Trophoblast cell (in vitro differentiated cells and primary cell): ENCODE measurements at regions not wholly inside any gene's neighbourhood (a gene's known extent, or its start where the extent isn't known, plus 50 kb on each side); places are given as distances from the start of the nearest gene placed in this dataset.
"Not testable (repeated sequence)": the region's sequence is repeated elsewhere in the genome, so short reads cannot be mapped to it uniquely, and the experiment has no call there.

Source experiments
- DNase-seq, 2 donors: peaks; one replicate each; pipeline ENCODE4 v3.0.0-alpha.2; 2016
- H2AFZ ChIP-seq: 2 replicates; pipeline ENCODE4 v1.6.1; 2013; ENCODE audit warnings: low read length, moderate library complexity, mild to moderate bottlenecking; ENCODE audit not compliant: insufficient read depth, poor library complexity
- H2AK5ac ChIP-seq: 2 replicates; pipeline ENCODE4 v1.6.1; 2013; ENCODE audit warnings: mild to moderate bottlenecking, low read length
- H2BK120ac ChIP-seq: 2 replicates; pipeline ENCODE4 v1.6.1; 2013; ENCODE audit warnings: low read length, mild to moderate bottlenecking, moderate library complexity; ENCODE audit not compliant: insufficient read depth, poor library complexity
- H2BK12ac ChIP-seq: 2 replicates; pipeline ENCODE4 v1.6.1; 2013; ENCODE audit warnings: mild to moderate bottlenecking, low read length, moderate library complexity
- H2BK5ac ChIP-seq: 2 replicates; pipeline ENCODE4 v1.6.1; 2013; ENCODE audit warnings: low read length, low read depth, moderate library complexity, mild to moderate bottlenecking; ENCODE audit not compliant: poor library complexity
- H3K14ac ChIP-seq: 2 replicates; pipeline ENCODE4 v1.6.1; 2013; ENCODE audit warnings: mild to moderate bottlenecking, low read length
- H3K18ac ChIP-seq: 2 replicates; pipeline ENCODE4 v1.6.1; 2013; ENCODE audit warnings: mild to moderate bottlenecking, low read length
- H3K23ac ChIP-seq: 2 replicates; pipeline ENCODE4 v1.6.1; 2013; ENCODE audit warnings: low read length
- H3K27ac ChIP-seq: 2 replicates; pipeline ENCODE4 v1.5.1; 2013; ENCODE audit warnings: low read depth, mild to moderate bottlenecking, inconsistent platforms, low read length, moderate library complexity
- H3K27me3 ChIP-seq: 2 replicates; pipeline ENCODE4 v1.6.1; 2013; ENCODE audit warnings: inconsistent platforms, mild to moderate bottlenecking, low read length, moderate library complexity; ENCODE audit not compliant: insufficient read depth
- H3K36me3 ChIP-seq, 2 experiments: 1 replicate in 1 of 2; 2 replicates in 1 of 2; pipeline ENCODE4 v1.6.1; 2013; ENCODE audit warnings: low read length in 2 of 2, mild to moderate bottlenecking in 2 of 2, moderate library complexity in 1 of 2; ENCODE audit not compliant: insufficient read depth in 2 of 2, control insufficient read depth in 1 of 2
- H3K4ac ChIP-seq: 2 replicates; pipeline ENCODE4 v1.6.1; 2013; ENCODE audit warnings: low read depth, mild to moderate bottlenecking, low read length, moderate library complexity
- H3K4me1 ChIP-seq, 2 experiments: 1 replicate in 1 of 2; 2 replicates in 1 of 2; pipeline ENCODE4 v1.6.1; 2013; ENCODE audit warnings: low read length in 2 of 2, mild to moderate bottlenecking in 2 of 2, moderate library complexity in 1 of 2; ENCODE audit not compliant: insufficient read depth in 2 of 2, control insufficient read depth in 1 of 2
- H3K4me2 ChIP-seq: 2 replicates; pipeline ENCODE4 v1.6.1; 2013; ENCODE audit warnings: inconsistent platforms, mild to moderate bottlenecking, low read length, moderate library complexity
- H3K4me3 ChIP-seq: 2 replicates; pipeline ENCODE4 v1.5.1; 2013; ENCODE audit warnings: mild to moderate bottlenecking, low read depth, low read length, inconsistent platforms
- H3K79me1 ChIP-seq: one replicate; pipeline ENCODE4 v1.6.1; 2013; ENCODE audit warnings: low read length
- H3K79me2 ChIP-seq: 2 replicates; pipeline ENCODE4 v1.6.1; 2013; ENCODE audit warnings: low read length, mild to moderate bottlenecking; ENCODE audit not compliant: control insufficient read depth, insufficient read depth, poor library complexity
- H3K9ac ChIP-seq: 2 replicates; pipeline ENCODE4 v1.6.1; 2013; ENCODE audit warnings: mild to moderate bottlenecking, low read length
- H3K9me3 ChIP-seq: 2 replicates; pipeline ENCODE4 v1.6.1; 2013; ENCODE audit warnings: low read depth, mild to moderate bottlenecking, control low read depth, inconsistent platforms, low read length; ENCODE audit not compliant: insufficient read depth
- H4K12ac ChIP-seq: 2 replicates; pipeline ENCODE4 v1.6.1; 2013; ENCODE audit warnings: low read depth, mild to moderate bottlenecking, low read length, moderate library complexity
- H4K8ac ChIP-seq: 2 replicates; pipeline ENCODE4 v1.6.1; 2013; ENCODE audit warnings: low read depth, mild to moderate bottlenecking, low read length, moderate library complexity
- H4K91ac ChIP-seq: one replicate; pipeline ENCODE4 v1.6.1; 2013; ENCODE audit warnings: low read depth, mild to moderate bottlenecking, low read length, moderate library complexity
- WGBS: extraction: QIAGEN DNeasy Blood & Tissue Kit; methylation state at CpG from one replicate; pipeline ENCODE4 v1.1.7; 2013; ENCODE audit warnings: missing lambda C conversion rate; ENCODE audit not compliant: insufficient read length, insufficient coverage; ENCODE audit errors: extremely low coverage; 5-methylcytosine and 5-hydroxymethylcytosine counted together

DNA sequence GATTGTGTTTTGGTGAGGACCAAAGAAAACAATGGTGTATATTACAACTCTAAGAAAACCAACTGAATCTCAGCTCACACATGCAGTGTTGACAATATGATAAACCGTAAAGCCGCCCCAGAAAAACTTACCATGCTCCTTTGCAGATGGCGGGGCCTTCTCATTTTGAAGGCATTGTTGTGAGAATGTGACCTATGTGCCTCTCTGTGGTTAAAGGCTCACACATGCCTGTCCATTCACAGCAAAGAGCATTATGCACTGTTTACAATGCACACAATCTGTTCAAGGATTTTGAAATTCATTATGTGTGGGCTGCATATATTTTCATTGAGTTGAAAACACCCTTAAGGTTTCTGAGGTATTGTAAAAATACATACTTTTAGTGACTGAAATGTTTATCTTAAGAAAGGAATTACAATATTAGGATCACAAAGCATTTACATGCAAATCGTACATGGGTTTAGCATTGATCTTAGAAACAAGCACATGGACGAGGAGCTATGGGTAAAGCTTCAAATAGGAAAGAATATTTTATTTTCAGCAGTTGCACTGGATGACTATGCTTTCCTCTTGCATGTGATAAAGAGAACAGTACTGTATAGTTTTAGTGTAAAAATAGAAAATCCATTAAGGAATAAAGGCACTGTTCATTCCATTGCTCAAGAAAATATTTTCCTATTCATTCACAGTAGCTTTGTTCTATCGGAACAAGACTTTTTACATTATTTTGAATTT lies 334.3 kb downstream of the ARL4A start:
- Histone ChIP-seq H3K79me2 (no peaks in the 10 kb centered on the region), H3K4me2 (no peak overlapping the region), H4K8ac (no peak overlapping the region), H3K14ac (no peak overlapping the region), H2BK120ac (no peak overlapping the region), H4K91ac (no peak overlapping the region), H3K9ac (no peak overlapping the region), H3K9me3 (no peaks in the 10 kb centered on the region), H2BK12ac (no peak overlapping the region), H3K27ac (no peak overlapping the region), H4K12ac (no peak overlapping the region), H3K36me3 (no peaks in the 10 kb centered on the region), H2AK5ac (no peak overlapping the region), H3K79me1 (peaks cover 1% of the 10 kb centered on the region), H2BK5ac (no peak overlapping the region), H3K4me3 (no peak overlapping the region), H3K27me3 (no peaks in the 10 kb centered on the region), H3K23ac (no peak overlapping the region), H3K18ac (no peak overlapping the region), H3K4ac (no peak overlapping the region), H3K4me1 (peaks cover 0 to 4% of the 10 kb centered on the region in 2 experiments), H2AFZ (no peak overlapping the region)
- WGBS, result no CpG with 5 or more reads among the region's 6 CpGs
- no peak for DNase-seq

GRCh38 chr7:13024121-13024674 lies 336.8 kb downstream of the ARL4A start:
- no CpG with 5 or more reads among the region's 1 CpG for WGBS
- no peaks in the 10 kb centered on the region for H3K9me3 ChIP-seq
- H3K18ac ChIP-seq, result no peak overlapping the region

GRCh38 chr7:13025043-13025442 lies 337.6 kb downstream of the ARL4A start:
- H4K91ac ChIP-seq, H3K18ac ChIP-seq, H3K4ac ChIP-seq, H3K4me2 ChIP-seq, H2BK5ac ChIP-seq, H2AK5ac ChIP-seq, H3K4me3 ChIP-seq, H2BK12ac ChIP-seq, H3K79me2 ChIP-seq, H3K36me3 ChIP-seq, H4K8ac ChIP-seq, H3K27ac ChIP-seq, H3K9me3 ChIP-seq, H4K12ac ChIP-seq, H3K14ac ChIP-seq, H2BK120ac ChIP-seq, H3K4me1 ChIP-seq, H3K79me1 ChIP-seq, H2AFZ ChIP-seq, H3K9ac ChIP-seq, H3K23ac ChIP-seq, H3K27me3 ChIP-seq, DNase-seq: not testable (repeated sequence)
- whole genome bisulfite sequencing, result no CpG with 5 or more reads among the region's 3 CpGs

More at GRCh38 chr7:13024121-13024674, 336.8 kb downstream of the ARL4A start:
- no peak overlapping the region for H2BK12ac ChIP-seq
- H2AK5ac ChIP-seq, result no peak overlapping the region
- H3K79me1 ChIP-seq, result no peaks in the 10 kb centered on the region
- H4K8ac ChIP-seq, result no peak overlapping the region
- no peak overlapping the region for H2AFZ ChIP-seq
- H3K4me1 ChIP-seq, result no peaks in the 10 kb centered on the region
- no peak overlapping the region for H3K4me3 ChIP-seq
- no peak overlapping the region for H3K4ac ChIP-seq
- no peak overlapping the region for H3K4me2 ChIP-seq
- H3K14ac ChIP-seq, result no peak overlapping the region
- no peaks in the 10 kb centered on the region for H3K36me3 ChIP-seq
- no peaks in the 10 kb centered on the region for H3K79me2 ChIP-seq
- no peak overlapping the region for H3K27ac ChIP-seq
- no peak for DNase-seq
- no peaks in the 10 kb centered on the region for H3K27me3 ChIP-seq
- no peak overlapping the region for H2BK5ac ChIP-seq
- no peak overlapping the region for H3K9ac ChIP-seq
- no peak overlapping the region for H4K91ac ChIP-seq
- no peak overlapping the region for H3K23ac ChIP-seq
- no peak overlapping the region for H4K12ac ChIP-seq
- no peak overlapping the region for H2BK120ac ChIP-seq

DNA sequence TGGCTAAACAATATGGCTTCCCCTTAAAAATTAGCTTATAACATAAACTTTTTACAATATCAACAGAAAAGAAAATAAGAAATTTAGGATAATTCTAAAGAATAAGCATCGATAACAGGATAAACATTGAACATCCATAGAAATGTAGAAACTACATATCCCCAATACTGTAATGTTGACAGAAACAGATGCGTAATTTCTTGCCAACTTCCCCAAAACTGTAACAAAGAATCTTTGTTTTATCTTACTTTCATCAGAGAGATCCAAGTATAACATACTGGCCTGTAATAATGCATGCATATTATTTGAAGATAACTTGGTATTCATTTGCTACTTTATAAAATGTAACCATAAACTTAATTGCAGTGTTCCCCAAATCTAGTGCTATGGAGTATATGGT lies 339.9 kb downstream of the ARL4A start:
- Histone ChIP-seq H3K14ac (no peak overlapping the region), H2BK5ac (no peak overlapping the region), H3K36me3 (no peaks in the 10 kb centered on the region), H2AK5ac (no peak overlapping the region), H2AFZ (no peak overlapping the region), H3K27ac (no peak overlapping the region), H3K4me1 (no peaks in the 10 kb centered on the region), H4K8ac (no peak overlapping the region), H2BK12ac (no peak overlapping the region), H3K79me1 (no peaks in the 10 kb centered on the region), H3K4ac (no peak overlapping the region), H3K4me2 (no peak overlapping the region), H2BK120ac (no peak overlapping the region), H3K79me2 (no peaks in the 10 kb centered on the region), H4K12ac (no peak overlapping the region), H3K27me3 (no peaks in the 10 kb centered on the region), H3K18ac (no peak overlapping the region), H4K91ac (no peak overlapping the region), H3K23ac (no peak overlapping the region), H3K4me3 (no peak overlapping the region), H3K9ac (no peak overlapping the region), H3K9me3 (no peaks in the 10 kb centered on the region)
- no peak for DNase-seq
- WGBS, result no CpG with 5 or more reads among the region's 2 CpGs
